Sigmoid colon (tissue), 4 donors: ENCODE measurements at regions not wholly inside any gene's neighbourhood (a gene's known extent, or its start where the extent isn't known, plus 50 kb on each side); places are given as distances from the start of the nearest gene placed in this dataset.

ENCODE experiments used
- CTCF ChIP-seq, 4 experiments: fragments of 450-650 bp in 3 of 4; fragments of 200-600 bp in 1 of 4; IDR thresholded peaks; one replicate each; pipeline ENCODE4 v1.5.1; 2016 to 2019; ENCODE audit warnings: antibody characterized with exemption in 4 of 4, mild to moderate bottlenecking in 3 of 4, moderate library complexity in 2 of 4
- POLR2AphosphoS5 ChIP-seq, 4 donors: sonication (generic); formaldehyde crosslinking; IDR thresholded peaks; one replicate each; pipeline ENCODE4 v1.6.1; 2017; ENCODE audit warnings: antibody characterized with exemption in 4 of 4

- TF ChIP-seq CTCF (IDR thresholded peaks at IDR 0.05) (no peak), POLR2AphosphoS5 (IDR thresholded peaks at IDR 0.05) (no peak)
Observed at GRCh38 chr18:67337696-67338095, 178.8 kb downstream of the DSEL start.
